DMS79 (cell line): ENCODE measurements at regions not wholly inside any gene's neighbourhood (a gene's known extent, or its start where the extent isn't known, plus 50 kb on each side); places are given as distances from the start of the nearest gene placed in this dataset.

ENCODE experiments used
- DNase-seq: peaks from one replicate; lab custom pipeline; 2025; lab: John Stamatoyannopoulos, UW

- DNase-seq = no peak
These were observed 59.8 kb upstream of the FHIT start for GRCh38 chr3:61311044-61311443.

GRCh38 chr3:61315871-61316270, 64.6 kb upstream of the FHIT start:
- DNase-seq = no peak

- no peak for DNase-seq
These were observed 71.8 kb upstream of the FHIT start for GRCh38 chr3:61323094-61323493.

GRCh38 chr3:61331929-61332552, 80.8 kb upstream of the FHIT start:
- no peak for DNase-seq

- no peak for DNase-seq
These were observed 82.1 kb upstream of the FHIT start for GRCh38 chr3:61333192-61333961.

GRCh38 chr3:61334783-61335182, 83.5 kb upstream of the FHIT start:
- no peak for DNase-seq

GRCh38 chr3:61340931-61341461, 89.7 kb upstream of the FHIT start:
- DNase-seq = no peak

- no peak for DNase-seq
These were observed 92.3 kb upstream of the FHIT start for GRCh38 chr3:61343543-61343942.

GRCh38 chr3:61345020-61345419, 93.8 kb upstream of the FHIT start:
- no peak for DNase-seq

- DNase-seq = no peak
These were observed 96.7 kb upstream of the FHIT start for GRCh38 chr3:61347981-61348380.

- no peak for DNase-seq
These were observed 98.5 kb upstream of the FHIT start for GRCh38 chr3:61349717-61350116.

GRCh38 chr3:61350782-61351309, 99.6 kb upstream of the FHIT start:
- no peak for DNase-seq

GRCh38 chr3:61352306-61352705, 101.1 kb upstream of the FHIT start:
- no peak for DNase-seq

GRCh38 chr3:61353382-61353781, 102.1 kb upstream of the FHIT start:
- no peak for DNase-seq

GRCh38 chr3:61354604-61355003, 103.4 kb upstream of the FHIT start:
- no peak for DNase-seq

- no peak for DNase-seq
These were observed 105.4 kb upstream of the FHIT start for GRCh38 chr3:61356685-61357084.

- DNase-seq = no peak
These were observed 106.7 kb upstream of the FHIT start for GRCh38 chr3:61357902-61358301.

GRCh38 chr3:61358364-61358763, 107.1 kb upstream of the FHIT start:
- DNase-seq = peak; percentile 8

- DNase-seq = no peak
These were observed 109.2 kb upstream of the FHIT start for GRCh38 chr3:61360297-61360965.

GRCh38 chr3:61369678-61370077, 118.4 kb upstream of the FHIT start:
- DNase-seq = no peak

GRCh38 chr3:61371123-61371522, 119.9 kb upstream of the FHIT start:
- no peak for DNase-seq

- DNase-seq = no peak
These were observed 121.5 kb upstream of the FHIT start for GRCh38 chr3:61372723-61373122.

- DNase-seq = no peak
These were observed 127.1 kb upstream of the FHIT start for GRCh38 chr3:61378311-61378710.
